ENCODE measurements at regions not wholly inside any gene's neighbourhood (a gene's known extent, or its start where the extent isn't known, plus 50 kb on each side); places are given as distances from the start of the nearest gene placed in this dataset.
"Not testable (repeated sequence)": the region's sequence is repeated elsewhere in the genome, so short reads cannot be mapped to it uniquely, and the experiment has no call there.

GRCh38 chr13:81104035-81104715 lies 763.2 kb upstream of the SPRY2 start:
- H3K27me3 ChIP-seq (ENCODE audit: control insufficient read depth in 2 of 2, insufficient read depth in 1 of 2, low read length in 1 of 2): no peaks in the 10 kb centered on the region
- H3K36me3 ChIP-seq (ENCODE audit: control insufficient read depth in 2 of 2, insufficient read depth in 2 of 2, low read length in 1 of 2): no peaks in the 10 kb centered on the region
- no peak overlapping the region for H3K4me3 ChIP-seq (ENCODE audit: low read length in 2 of 2)
- no peak overlapping the region for H3K27ac ChIP-seq (ENCODE audit: low read depth in 1 of 2, low read length in 1 of 2)
- H3K9me3 ChIP-seq (ENCODE audit: control insufficient read depth in 2 of 2, insufficient read depth in 1 of 2, low read length in 1 of 2): no peaks in the 10 kb centered on the region
- no peaks in the 10 kb centered on the region for H3K4me1 ChIP-seq (ENCODE audit: control insufficient read depth in 2 of 2, insufficient read depth in 2 of 2, low read length in 2 of 2)
- no peak for DNase-seq (ENCODE audit: low read depth in 6 of 9, low spot score in 9 of 9)
- WGBS: 72% methylated on average over 1 of the region's 1 CpG

GRCh38 chr13:81102066-81102465 lies 761.1 kb upstream of the SPRY2 start:
- not testable (repeated sequence) for H3K9me3 ChIP-seq (ENCODE audit: control insufficient read depth in 2 of 2, insufficient read depth in 1 of 2, low read length in 1 of 2); H3K4me1 ChIP-seq (ENCODE audit: control insufficient read depth in 2 of 2, insufficient read depth in 2 of 2, low read length in 2 of 2); H3K27me3 ChIP-seq (ENCODE audit: control insufficient read depth in 2 of 2, insufficient read depth in 1 of 2, low read length in 1 of 2); DNase-seq (ENCODE audit: low read depth in 6 of 9, low spot score in 9 of 9); H3K4me3 ChIP-seq (ENCODE audit: low read length in 2 of 2); H3K36me3 ChIP-seq (ENCODE audit: control insufficient read depth in 2 of 2, insufficient read depth in 2 of 2, low read length in 1 of 2); H3K27ac ChIP-seq (ENCODE audit: low read depth in 1 of 2, low read length in 1 of 2)
- WGBS: 93% methylated on average over 27 of the region's 27 CpGs

- no peak for DNase-seq (ENCODE audit: low read depth in 6 of 9, low spot score in 9 of 9)
- Histone ChIP-seq H3K27me3 (ENCODE audit: control insufficient read depth in 2 of 2, insufficient read depth in 1 of 2, low read length in 1 of 2) (no peaks in the 10 kb centered on the region), H3K4me1 (ENCODE audit: control insufficient read depth in 2 of 2, insufficient read depth in 2 of 2, low read length in 2 of 2) (no peaks in the 10 kb centered on the region), H3K9me3 (ENCODE audit: control insufficient read depth in 2 of 2, insufficient read depth in 1 of 2, low read length in 1 of 2) (no peaks in the 10 kb centered on the region), H3K4me3 (ENCODE audit: low read length in 2 of 2) (no peak overlapping the region), H3K27ac (ENCODE audit: low read depth in 1 of 2, low read length in 1 of 2) (no peak overlapping the region), H3K36me3 (ENCODE audit: control insufficient read depth in 2 of 2, insufficient read depth in 2 of 2, low read length in 1 of 2) (no peaks in the 10 kb centered on the region)
- 92% methylated on average over 4 of the region's 4 CpGs for WGBS
These were observed 748.6 kb upstream of the SPRY2 start for GRCh38 chr13:81089371-81090157.

- no peaks in the 10 kb centered on the region for H3K27me3 ChIP-seq (ENCODE audit: control insufficient read depth in 2 of 2, insufficient read depth in 1 of 2, low read length in 1 of 2)
- 93% methylated on average over 2 of the region's 2 CpGs for WGBS
- no peaks in the 10 kb centered on the region for H3K36me3 ChIP-seq (ENCODE audit: control insufficient read depth in 2 of 2, insufficient read depth in 2 of 2, low read length in 1 of 2)
- DNase-seq (ENCODE audit: low read depth in 6 of 9, low spot score in 9 of 9): no peak
- H3K9me3 ChIP-seq (ENCODE audit: control insufficient read depth in 2 of 2, insufficient read depth in 1 of 2, low read length in 1 of 2): no peaks in the 10 kb centered on the region
- H3K4me1 ChIP-seq (ENCODE audit: control insufficient read depth in 2 of 2, insufficient read depth in 2 of 2, low read length in 2 of 2): no peaks in the 10 kb centered on the region
- H3K27ac ChIP-seq (ENCODE audit: low read depth in 1 of 2, low read length in 1 of 2): no peak overlapping the region
- no peak overlapping the region for H3K4me3 ChIP-seq (ENCODE audit: low read length in 2 of 2)
These were observed 740.1 kb upstream of the SPRY2 start for GRCh38 chr13:81080911-81081454.

- Histone ChIP-seq H3K36me3 (ENCODE audit: control insufficient read depth in 2 of 2, insufficient read depth in 2 of 2, low read length in 1 of 2) (no peaks in the 10 kb centered on the region), H3K9me3 (ENCODE audit: control insufficient read depth in 2 of 2, insufficient read depth in 1 of 2, low read length in 1 of 2) (no peaks in the 10 kb centered on the region), H3K27me3 (ENCODE audit: control insufficient read depth in 2 of 2, insufficient read depth in 1 of 2, low read length in 1 of 2) (no peaks in the 10 kb centered on the region)
These were observed 737.1 kb upstream of the SPRY2 start for GRCh38 chr13:81078048-81078447.

GRCh38 chr13:81069822-81070221 lies 728.9 kb upstream of the SPRY2 start:
- not testable (repeated sequence) for H3K27ac ChIP-seq (ENCODE audit: low read depth in 1 of 2, low read length in 1 of 2); H3K4me3 ChIP-seq (ENCODE audit: low read length in 2 of 2); DNase-seq (ENCODE audit: low read depth in 6 of 9, low spot score in 9 of 9); H3K9me3 ChIP-seq (ENCODE audit: control insufficient read depth in 2 of 2, insufficient read depth in 1 of 2, low read length in 1 of 2); H3K4me1 ChIP-seq (ENCODE audit: control insufficient read depth in 2 of 2, insufficient read depth in 2 of 2, low read length in 2 of 2); H3K27me3 ChIP-seq (ENCODE audit: control insufficient read depth in 2 of 2, insufficient read depth in 1 of 2, low read length in 1 of 2); H3K36me3 ChIP-seq (ENCODE audit: control insufficient read depth in 2 of 2, insufficient read depth in 2 of 2, low read length in 1 of 2)
- 96% methylated on average over 18 of the region's 18 CpGs for WGBS

More at GRCh38 chr13:81078048-81078447, 737.1 kb upstream of the SPRY2 start:
- Histone ChIP-seq H3K4me3 (ENCODE audit: low read length in 2 of 2) (no peak overlapping the region), H3K4me1 (ENCODE audit: control insufficient read depth in 2 of 2, insufficient read depth in 2 of 2, low read length in 2 of 2) (no peaks in the 10 kb centered on the region), H3K27ac (ENCODE audit: low read depth in 1 of 2, low read length in 1 of 2) (no peak overlapping the region)
- DNase-seq (ENCODE audit: low read depth in 6 of 9, low spot score in 9 of 9): no peak

- Histone ChIP-seq H3K36me3 (ENCODE audit: control insufficient read depth in 2 of 2, insufficient read depth in 2 of 2, low read length in 1 of 2) (no peaks in the 10 kb centered on the region), H3K9me3 (ENCODE audit: control insufficient read depth in 2 of 2, insufficient read depth in 1 of 2, low read length in 1 of 2) (no peaks in the 10 kb centered on the region), H3K27me3 (ENCODE audit: control insufficient read depth in 2 of 2, insufficient read depth in 1 of 2, low read length in 1 of 2) (no peaks in the 10 kb centered on the region), H3K4me1 (ENCODE audit: control insufficient read depth in 2 of 2, insufficient read depth in 2 of 2, low read length in 2 of 2) (no peaks in the 10 kb centered on the region), H3K4me3 (ENCODE audit: low read length in 2 of 2) (no peak overlapping the region), H3K27ac (ENCODE audit: low read depth in 1 of 2, low read length in 1 of 2) (no peak overlapping the region)
- 2% methylated on average over 1 of the region's 1 CpG for whole genome bisulfite sequencing
- DNase-seq (ENCODE audit: low read depth in 6 of 9, low spot score in 9 of 9): no peak
These were observed 718.0 kb upstream of the SPRY2 start for GRCh38 chr13:81058916-81059290.

GRCh38 chr13:81058211-81058915 lies 717.4 kb upstream of the SPRY2 start:
- Histone ChIP-seq H3K4me3 (ENCODE audit: low read length in 2 of 2) (no peak overlapping the region), H3K27ac (ENCODE audit: low read depth in 1 of 2, low read length in 1 of 2) (no peak overlapping the region), H3K4me1 (ENCODE audit: control insufficient read depth in 2 of 2, insufficient read depth in 2 of 2, low read length in 2 of 2) (no peaks in the 10 kb centered on the region), H3K27me3 (ENCODE audit: control insufficient read depth in 2 of 2, insufficient read depth in 1 of 2, low read length in 1 of 2) (no peaks in the 10 kb centered on the region), H3K36me3 (ENCODE audit: control insufficient read depth in 2 of 2, insufficient read depth in 2 of 2, low read length in 1 of 2) (no peaks in the 10 kb centered on the region), H3K9me3 (ENCODE audit: control insufficient read depth in 2 of 2, insufficient read depth in 1 of 2, low read length in 1 of 2) (no peaks in the 10 kb centered on the region)
- WGBS: 82% methylated on average over 3 of the region's 3 CpGs
- no peak for DNase-seq (ENCODE audit: low read depth in 6 of 9, low spot score in 9 of 9)

- no peaks in the 10 kb centered on the region for H3K4me1 ChIP-seq (ENCODE audit: control insufficient read depth in 2 of 2, insufficient read depth in 2 of 2, low read length in 2 of 2)
- DNase-seq (ENCODE audit: low read depth in 6 of 9, low spot score in 9 of 9): no peak
- H3K27ac ChIP-seq (ENCODE audit: low read depth in 1 of 2, low read length in 1 of 2): no peak overlapping the region
- no peaks in the 10 kb centered on the region for H3K9me3 ChIP-seq (ENCODE audit: control insufficient read depth in 2 of 2, insufficient read depth in 1 of 2, low read length in 1 of 2)
- H3K36me3 ChIP-seq (ENCODE audit: control insufficient read depth in 2 of 2, insufficient read depth in 2 of 2, low read length in 1 of 2): no peaks in the 10 kb centered on the region
- no peaks in the 10 kb centered on the region for H3K27me3 ChIP-seq (ENCODE audit: control insufficient read depth in 2 of 2, insufficient read depth in 1 of 2, low read length in 1 of 2)
- no peak overlapping the region for H3K4me3 ChIP-seq (ENCODE audit: low read length in 2 of 2)
These were observed 710.9 kb upstream of the SPRY2 start for GRCh38 chr13:81051873-81052272.

All from thymus (tissue), 11 donors.